ENCODE measurements at regions not wholly inside any gene's neighbourhood (a gene's known extent, or its start where the extent isn't known, plus 50 kb on each side); places are given as distances from the start of the nearest gene placed in this dataset.

GRCh38 chr2:122651236-122651635 is 895.8 kb downstream of the TSN start:
- H3K4me1 ChIP-seq, result no peaks in the 10 kb centered on the region
- no peaks in the 10 kb centered on the region for H3K9me3 ChIP-seq
- no peaks in the 10 kb centered on the region for H3K36me3 ChIP-seq
- no peaks in the 10 kb centered on the region for H3K27me3 ChIP-seq
- H3K4me3 ChIP-seq, result no peak overlapping the region
- no peak overlapping the region for H3K27ac ChIP-seq
- no peak for DNase-seq
- TF ChIP-seq CTCF (IDR thresholded peaks at IDR 0.05) (no peak), POLR2A (IDR thresholded peaks at IDR 0.05) (no peak)

DNA sequence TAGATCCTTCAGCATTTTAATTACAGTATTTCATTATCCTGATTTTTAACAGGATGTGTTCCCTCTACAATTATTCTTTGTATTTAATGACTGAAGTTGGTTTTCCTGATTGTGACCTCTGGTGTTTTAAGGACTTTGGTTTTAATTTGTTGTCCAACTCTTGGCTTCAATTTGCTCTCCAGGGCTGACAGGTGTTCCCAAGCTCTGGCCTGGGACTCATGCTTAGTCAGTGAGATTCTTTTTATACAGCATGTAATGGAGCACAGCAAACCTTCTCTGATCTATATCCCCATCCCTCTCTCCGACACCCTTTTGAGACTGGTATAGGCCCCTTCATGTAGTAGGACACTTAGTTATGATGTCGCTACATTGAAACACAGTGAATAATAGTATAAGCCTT is 896.3 kb downstream of the TSN start:
- Histone ChIP-seq H3K27me3 (no peaks in the 10 kb centered on the region), H3K4me1 (no peaks in the 10 kb centered on the region), H3K36me3 (no peaks in the 10 kb centered on the region), H3K9me3 (no peaks in the 10 kb centered on the region), H3K4me3 (no peak overlapping the region), H3K27ac (no peak overlapping the region)
- DNase-seq, result no peak
- TF ChIP-seq CTCF (IDR thresholded peaks at IDR 0.05) (no peak), POLR2A (IDR thresholded peaks at IDR 0.05) (no peak)

DNA sequence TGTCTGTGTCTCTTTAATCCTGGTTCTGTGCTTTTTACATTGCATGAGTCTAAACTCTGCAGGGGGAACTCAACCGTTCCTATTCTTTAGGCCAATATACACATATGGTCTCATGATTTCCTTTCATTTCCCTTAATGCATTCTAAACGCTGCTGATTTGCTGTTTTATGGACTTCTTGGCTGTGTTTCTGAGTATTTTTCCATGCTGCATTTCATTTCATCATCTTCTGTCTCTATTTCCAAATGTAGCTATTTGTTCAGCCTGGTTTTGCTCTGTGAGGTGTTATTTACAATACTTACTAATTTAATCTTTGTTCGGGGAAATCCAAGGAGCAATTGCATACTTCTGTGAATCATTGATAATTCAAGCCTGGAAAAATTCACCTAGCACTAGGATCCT is 897.2 kb downstream of the TSN start:
- no peak overlapping the region for H3K4me3 ChIP-seq
- H3K36me3 ChIP-seq, result no peaks in the 10 kb centered on the region
- H3K27me3 ChIP-seq, result no peaks in the 10 kb centered on the region
- H3K4me1 ChIP-seq, result no peaks in the 10 kb centered on the region
- no peak for DNase-seq
- H3K9me3 ChIP-seq, result no peaks in the 10 kb centered on the region
- TF ChIP-seq POLR2A (IDR thresholded peaks at IDR 0.05) (no peak), CTCF (IDR thresholded peaks at IDR 0.05) (no peak)
- H3K27ac ChIP-seq, result no peak overlapping the region

GRCh38 chr2:122656403-122656802 is 901.0 kb downstream of the TSN start:
- Histone ChIP-seq H3K4me3 (no peak overlapping the region), H3K27me3 (no peaks in the 10 kb centered on the region), H3K36me3 (no peaks in the 10 kb centered on the region), H3K4me1 (no peaks in the 10 kb centered on the region), H3K27ac (no peak overlapping the region), H3K9me3 (no peaks in the 10 kb centered on the region)
- DNase-seq, result no peak
- TF ChIP-seq CTCF (IDR thresholded peaks at IDR 0.05), result no peak
- no peak for TF ChIP-seq POLR2A (IDR thresholded peaks at IDR 0.05)

DNA sequence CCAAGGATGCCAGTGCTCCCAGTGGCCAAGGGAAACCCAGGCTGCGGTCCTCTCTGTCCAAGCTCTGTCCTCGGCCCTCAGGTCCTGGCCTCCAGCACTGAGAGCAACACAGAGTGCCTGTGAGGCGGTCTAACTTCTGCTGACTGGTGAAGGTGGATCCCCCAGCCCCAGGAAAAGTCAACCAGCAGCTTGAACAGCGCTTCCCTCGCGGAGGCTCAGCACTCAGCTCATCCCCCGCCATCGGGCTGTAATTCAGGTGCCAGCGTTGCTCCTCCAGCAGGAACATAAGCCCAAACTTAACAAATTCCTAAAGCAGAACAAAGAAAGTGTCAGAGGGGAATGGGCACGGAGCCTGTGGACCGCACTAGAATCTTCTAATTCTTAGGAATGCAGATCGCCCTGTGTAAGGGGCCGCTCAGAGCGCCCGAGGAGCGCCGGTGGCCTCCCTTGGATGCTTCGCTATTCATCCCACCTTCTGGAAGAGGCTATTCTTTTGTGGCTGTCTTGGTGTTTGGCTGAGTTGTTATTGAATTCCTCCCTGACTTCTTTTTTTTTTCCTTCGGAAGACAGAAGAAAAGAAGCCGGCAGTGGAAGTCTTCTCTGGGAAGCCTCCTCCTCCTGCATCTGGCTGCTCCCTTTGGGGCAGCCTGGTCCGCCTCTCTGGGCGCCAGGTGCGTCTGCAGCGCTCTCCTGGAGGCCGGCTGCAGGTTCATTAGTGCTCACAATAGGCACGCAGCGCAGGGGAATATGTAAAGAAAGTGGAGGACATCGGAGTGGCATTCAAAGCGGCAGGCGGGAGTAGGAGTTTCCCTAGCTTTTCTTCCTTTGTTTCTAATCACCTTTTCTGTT is 905.6 kb downstream of the TSN start:
- DNase-seq, result no peak
- TF ChIP-seq POLR2A (IDR thresholded peaks at IDR 0.05), result no peak
- TF ChIP-seq CTCF (IDR thresholded peaks at IDR 0.05), result no peak
- Histone ChIP-seq H3K27ac (no peak overlapping the region), H3K4me1 (no peaks in the 10 kb centered on the region), H3K9me3 (no peaks in the 10 kb centered on the region), H3K4me3 (no peak overlapping the region), H3K36me3 (no peaks in the 10 kb centered on the region), H3K27me3 (no peaks in the 10 kb centered on the region)

Data from Peyer's patch (tissue), 4 donors.